GM13976 (cell line): ENCODE measurements at regions not wholly inside any gene's neighbourhood (a gene's known extent, or its start where the extent isn't known, plus 50 kb on each side); places are given as distances from the start of the nearest gene placed in this dataset.

Experiments used
- DNase-seq: peaks from one replicate; pipeline ENCODE4 v3.0.0; 2012; ENCODE audit warnings: low spot score
- CTCF ChIP-seq: IDR thresholded peaks from 2 replicates; pipeline ENCODE4 v1.5.1; 2012; ENCODE audit warnings: borderline replicate concordance, mild to moderate bottlenecking; ENCODE audit not compliant: insufficient read depth; ENCODE audit errors: extremely low read depth, missing control alignments, control extremely low read depth
- in situ Hi-C: fragments of 300-500 bp; cut with MboI; formaldehyde crosslinking; loops from one replicate; pipeline ENCODE4 v1.12.0; 2022; ENCODE audit warnings: low sequenced_read_pairs, mixed read lengths, inconsistent platforms; ENCODE audit not compliant: unreplicated experiment

- DNase-seq = no peak
- in situ Hi-C loops = no loop called here
- no peak for TF ChIP-seq CTCF
These were observed 160.6 kb upstream of the BDNF start for GRCh38 chr11:27860811-27861210.

- in situ Hi-C loops = no loop called here
These were observed 158.6 kb upstream of the BDNF start for GRCh38 chr11:27858866-27859265.

GRCh38 chr11:27857588-27857987 lies 157.3 kb upstream of the BDNF start:
- in situ Hi-C loops = no loop called here
- TF ChIP-seq CTCF = no peak
- DNase-seq = no peak

More at GRCh38 chr11:27858866-27859265, 158.6 kb upstream of the BDNF start:
- no peak for DNase-seq
- TF ChIP-seq CTCF = no peak

- TF ChIP-seq CTCF = no peak
- no peak for DNase-seq
- in situ Hi-C loops = no loop called here
These were observed 156.8 kb upstream of the BDNF start for GRCh38 chr11:27857014-27857413.

- DNase-seq = no peak
- in situ Hi-C loops = no loop called here
- TF ChIP-seq CTCF = no peak
These were observed 148.2 kb upstream of the BDNF start for GRCh38 chr11:27848423-27848822.

- DNase-seq = no peak
- in situ Hi-C loops = no loop called here
- no peak for TF ChIP-seq CTCF
These were observed 147.2 kb upstream of the BDNF start for GRCh38 chr11:27847496-27847895.

- DNase-seq = no peak
- no peak for TF ChIP-seq CTCF
- in situ Hi-C loops = no loop called here
These were observed 142.0 kb upstream of the BDNF start for GRCh38 chr11:27842290-27842689.
